ENCODE measurements at regions not wholly inside any gene's neighbourhood (a gene's known extent, or its start where the extent isn't known, plus 50 kb on each side); places are given as distances from the start of the nearest gene placed in this dataset.

GRCh38 chr12:98058213-98058612, 457.2 kb upstream of the TMPO start:
- POLR2A ChIA-PET, result interaction anchor here (1.1 kb wide), 1 partner anchor 87 kb away, joined by 4 read pairs; no protein-coding TSS in a partner anchor
- no peak for DNase-seq (ENCODE audit: low spot score)
- Histone ChIP-seq H3K4me1 (ENCODE audit: insufficient read depth, low read length, poor library complexity, severe bottlenecking) (no peaks in the 10 kb centered on the region), H3K4me3 (ENCODE audit: low read depth, low read length, poor library complexity, severe bottlenecking) (no peak overlapping the region), H3K9me2 (ENCODE audit: insufficient read depth, low read length) (no peaks in the 10 kb centered on the region), H3K27ac (ENCODE audit: low read depth, low read length, poor library complexity, severe bottlenecking) (no peak overlapping the region), H3K79me2 (ENCODE audit: insufficient read depth, low read depth, low read length) (no peaks in the 10 kb centered on the region), H2AFZ (ENCODE audit: low read length) (no peak overlapping the region), H3K4me2 (ENCODE audit: low read length) (no peak overlapping the region), H3K36me3 (ENCODE audit: insufficient read depth, low read length) (no peaks in the 10 kb centered on the region), H4K20me1 (ENCODE audit: insufficient read depth, low read length) (no peaks in the 10 kb centered on the region), H3K9me3 (ENCODE audit: low read length) (no peaks in the 10 kb centered on the region)
- BruUV-seq (replicated peaks), result no TSS peak
- TF ChIP-seq EZH2phosphoT487 (IDR thresholded peaks at IDR 0.05; ENCODE audit: borderline replicate concordance, low read depth, low read length) (no peak), CTCF (conservative IDR thresholded peaks at IDR 0.05; ENCODE audit: low read length) (no peak)
- CTCF ChIA-PET (ENCODE audit: unreplicated experiment), result no interaction called here
- intact Hi-C loops (cut with micrococcal nuclease; ENCODE audit: unreplicated experiment), result no loop called here

- DNase-seq (ENCODE audit: low spot score), result no peak
Measured at GRCh38 chr12:98058838-98059237, 456.6 kb upstream of the TMPO start.

More at GRCh38 chr12:98058838-98059237, 456.6 kb upstream of the TMPO start:
- H3K9me3 ChIP-seq (ENCODE audit: low read length), result no peaks in the 10 kb centered on the region
- TF ChIP-seq EZH2phosphoT487 (IDR thresholded peaks at IDR 0.05; ENCODE audit: borderline replicate concordance, low read depth, low read length), result no peak
- no peak for TF ChIP-seq CTCF (conservative IDR thresholded peaks at IDR 0.05; ENCODE audit: low read length)
- intact Hi-C loops (cut with micrococcal nuclease; ENCODE audit: unreplicated experiment), result no loop called here
- H3K4me2 ChIP-seq (ENCODE audit: low read length), result no peak overlapping the region
- H3K36me3 ChIP-seq (ENCODE audit: insufficient read depth, low read length), result no peaks in the 10 kb centered on the region
- H3K9me2 ChIP-seq (ENCODE audit: insufficient read depth, low read length), result no peaks in the 10 kb centered on the region
- no peak overlapping the region for H2AFZ ChIP-seq (ENCODE audit: low read length)
- H3K27ac ChIP-seq (ENCODE audit: low read depth, low read length, poor library complexity, severe bottlenecking), result no peak overlapping the region
- no peaks in the 10 kb centered on the region for H4K20me1 ChIP-seq (ENCODE audit: insufficient read depth, low read length)
- H3K4me1 ChIP-seq (ENCODE audit: insufficient read depth, low read length, poor library complexity, severe bottlenecking), result no peaks in the 10 kb centered on the region
- H3K4me3 ChIP-seq (ENCODE audit: low read depth, low read length, poor library complexity, severe bottlenecking), result no peak overlapping the region
- ChIA-PET CTCF (ENCODE audit: unreplicated experiment) (no interaction called here), POLR2A (no interaction called here)
- no peaks in the 10 kb centered on the region for H3K79me2 ChIP-seq (ENCODE audit: insufficient read depth, low read depth, low read length)
- no TSS peak for BruUV-seq (replicated peaks)
